Loucy (cell line): ENCODE measurements at regions not wholly inside any gene's neighbourhood (a gene's known extent, or its start where the extent isn't known, plus 50 kb on each side); places are given as distances from the start of the nearest gene placed in this dataset.

ENCODE experiments used
- H2AFZ ChIP-seq: fragments of 200-600 bp; sonication (generic); 2 replicates; pipeline ENCODE4 v1.6.0; 2016; ENCODE audit warnings: antibody characterized with exemption, mild to moderate bottlenecking, low read length, moderate library complexity
- H3F3A ChIP-seq: fragments of 200-600 bp; 2 replicates; pipeline ENCODE4 v1.6.0; 2016; ENCODE audit warnings: antibody characterized with exemption, low read depth, mild to moderate bottlenecking
- H3K27me3 ChIP-seq: fragments of 200-600 bp; sonication (generic); 2 replicates; pipeline ENCODE4 v1.6.1; 2014; ENCODE audit warnings: low read length, mild to moderate bottlenecking; ENCODE audit not compliant: insufficient read depth, poor library complexity, severe bottlenecking
- H3K36me3 ChIP-seq: fragments of 200-600 bp; sonication (generic); 2 replicates; pipeline ENCODE4 v1.6.1; 2016; ENCODE audit warnings: low read length; ENCODE audit not compliant: insufficient read depth
- H3K4me1 ChIP-seq: fragments of 200-600 bp; sonication (generic); 2 replicates; pipeline ENCODE4 v1.5.1; 2014; ENCODE audit warnings: low read length, mild to moderate bottlenecking; ENCODE audit not compliant: insufficient read depth, poor library complexity, severe bottlenecking
- H3K4me2 ChIP-seq: fragments of 200-600 bp; sonication (generic); 2 replicates; pipeline ENCODE4 v1.6.0; 2014; ENCODE audit warnings: antibody characterized with exemption, low read length, low read depth, mild to moderate bottlenecking; ENCODE audit not compliant: poor library complexity, severe bottlenecking
- H3K4me3 ChIP-seq: fragments of 200-600 bp; sonication (generic); 2 replicates; pipeline ENCODE4 v1.5.1; 2014; ENCODE audit warnings: low read length, mild to moderate bottlenecking, mixed read lengths; ENCODE audit not compliant: poor library complexity, severe bottlenecking
- H3K79me2 ChIP-seq: fragments of 200-600 bp; sonication (generic); 2 replicates; pipeline ENCODE4 v1.6.1; 2014; ENCODE audit warnings: low read length; ENCODE audit not compliant: insufficient read depth
- H3K9ac ChIP-seq: fragments of 200-600 bp; sonication (generic); 2 replicates; pipeline ENCODE4 v1.6.0; 2014; ENCODE audit warnings: mild to moderate bottlenecking, low read depth, low read length, moderate library complexity; ENCODE audit not compliant: poor library complexity, severe bottlenecking
- H3K9me2 ChIP-seq: fragments of 200-600 bp; sonication (generic); replicated peaks from 2 replicates; pipeline ENCODE4 v1.6.1; 2016; ENCODE audit warnings: low read depth, low read length, mixed read lengths
- H3K9me3 ChIP-seq: fragments of 200-600 bp; sonication (generic); 2 replicates; pipeline ENCODE4 v1.6.1; 2014; ENCODE audit warnings: mild to moderate bottlenecking, antibody characterized with exemption, low read length, low read depth; ENCODE audit not compliant: insufficient read depth
- H4K20me1 ChIP-seq: fragments of 200-600 bp; sonication (generic); 2 replicates; pipeline ENCODE4 v1.6.0; 2014; ENCODE audit warnings: antibody characterized with exemption, low read length, mild to moderate bottlenecking; ENCODE audit not compliant: insufficient read depth, poor library complexity, severe bottlenecking
- CTCF ChIP-seq: fragments of 200-600 bp; sonication (generic); conservative IDR thresholded peaks from 2 replicates; pipeline ENCODE4 v1.5.1; 2014; ENCODE audit warnings: mild to moderate bottlenecking, antibody characterized with exemption, low read length
- EZH2phosphoT487 ChIP-seq: fragments of 200-600 bp; IDR thresholded peaks from 2 replicates; pipeline ENCODE4 v1.6.1; 2018; ENCODE audit warnings: antibody characterized with exemption, mild to moderate bottlenecking, moderate library complexity, borderline replicate concordance

- H3K9ac ChIP-seq: no peak overlapping the region
- no peaks in the 10 kb centered on the region for H3K79me2 ChIP-seq
- no peak for TF ChIP-seq CTCF
- no peak for TF ChIP-seq EZH2phosphoT487
- no peaks in the 10 kb centered on the region for H3K27me3 ChIP-seq
- no peak overlapping the region for H3K4me2 ChIP-seq
- H3K9me2 ChIP-seq: no peaks in the 10 kb centered on the region
- H3F3A ChIP-seq: no peaks in the 10 kb centered on the region
- H3K9me3 ChIP-seq: no peaks in the 10 kb centered on the region
- H3K36me3 ChIP-seq: no peaks in the 10 kb centered on the region
- no peaks in the 10 kb centered on the region for H4K20me1 ChIP-seq
- H2AFZ ChIP-seq: no peak overlapping the region
- H3K4me3 ChIP-seq: no peak overlapping the region
- H3K4me1 ChIP-seq: no peaks in the 10 kb centered on the region
Measured at GRCh38 chr20:61191096-61191495, 61.0 kb upstream of the CDH4 start.

DNA sequence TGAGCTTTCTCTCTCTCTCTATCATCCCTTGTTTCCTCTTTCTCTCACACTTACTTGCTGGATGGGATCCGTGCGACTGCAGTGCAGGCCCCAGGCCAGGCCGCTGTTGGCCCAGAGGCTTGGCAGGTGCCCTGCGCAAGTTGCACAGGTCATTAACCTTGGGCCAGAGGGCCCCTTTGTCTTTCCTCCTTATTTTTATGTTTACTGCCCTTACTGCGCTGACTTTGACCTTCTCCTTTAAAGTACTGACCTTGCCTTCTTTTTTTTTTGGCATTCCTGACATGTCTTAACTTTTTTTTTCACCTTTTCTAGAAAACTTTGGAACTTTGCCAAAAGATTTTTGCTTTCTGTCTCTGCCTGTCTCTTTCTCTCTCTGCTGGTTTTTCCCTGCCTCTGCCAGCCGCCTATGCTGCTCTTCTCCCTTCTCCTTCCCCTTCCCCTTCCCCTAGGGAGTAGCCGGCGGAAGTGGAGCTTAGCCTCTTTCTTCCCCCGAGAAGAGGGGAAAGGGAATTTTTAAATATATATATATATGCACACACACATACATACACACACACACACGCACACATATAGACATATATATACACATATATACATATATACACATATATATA is 59.6 kb upstream of the CDH4 start:
- H3K27me3 ChIP-seq: no peaks in the 10 kb centered on the region
- H3K9me2 ChIP-seq: no peaks in the 10 kb centered on the region
- no peaks in the 10 kb centered on the region for H3F3A ChIP-seq
- no peaks in the 10 kb centered on the region for H3K79me2 ChIP-seq
- H4K20me1 ChIP-seq: no peaks in the 10 kb centered on the region
- no peaks in the 10 kb centered on the region for H3K4me1 ChIP-seq
- no peak overlapping the region for H3K9ac ChIP-seq
- no peaks in the 10 kb centered on the region for H3K9me3 ChIP-seq
- H2AFZ ChIP-seq: no peak overlapping the region
- no peak overlapping the region for H3K4me3 ChIP-seq
- H3K36me3 ChIP-seq: no peaks in the 10 kb centered on the region
- TF ChIP-seq CTCF (no peak), EZH2phosphoT487 (no peak)
- no peak overlapping the region for H3K4me2 ChIP-seq

DNA sequence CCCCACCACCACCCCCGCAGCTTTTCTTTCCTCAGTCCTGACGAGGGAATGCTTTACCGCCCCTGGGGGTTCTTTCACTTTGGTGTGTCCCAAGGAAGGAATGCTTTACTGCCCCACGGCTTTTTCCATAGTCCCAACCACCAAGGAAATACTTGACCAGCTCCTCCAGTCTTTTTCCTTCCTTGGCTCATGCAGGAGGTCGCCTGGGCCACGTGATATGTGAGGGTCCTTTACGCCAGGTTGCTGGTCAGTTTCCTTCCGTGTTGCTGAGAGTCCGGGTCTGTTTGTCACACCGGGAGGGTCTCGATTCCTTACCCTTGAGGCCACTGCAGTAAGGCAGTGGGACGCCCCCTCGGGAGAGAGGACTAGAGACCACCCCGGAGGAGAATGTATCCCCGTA is 58.9 kb upstream of the CDH4 start:
- Histone ChIP-seq H3K4me1 (no peaks in the 10 kb centered on the region), H3K9me2 (no peaks in the 10 kb centered on the region), H3K4me3 (no peak overlapping the region), H2AFZ (no peak overlapping the region), H3K36me3 (no peaks in the 10 kb centered on the region), H3K9me3 (no peaks in the 10 kb centered on the region), H4K20me1 (no peaks in the 10 kb centered on the region), H3F3A (no peaks in the 10 kb centered on the region), H3K27me3 (no peaks in the 10 kb centered on the region), H3K9ac (no peak overlapping the region), H3K4me2 (no peak overlapping the region), H3K79me2 (no peaks in the 10 kb centered on the region)
- no peak for TF ChIP-seq CTCF
